ENCODE measurements at regions not wholly inside any gene's neighbourhood (a gene's known extent, or its start where the extent isn't known, plus 50 kb on each side); places are given as distances from the start of the nearest gene placed in this dataset.
"Not testable (repeated sequence)": the region's sequence is repeated elsewhere in the genome, so short reads cannot be mapped to it uniquely, and the experiment has no call there.

DNA sequence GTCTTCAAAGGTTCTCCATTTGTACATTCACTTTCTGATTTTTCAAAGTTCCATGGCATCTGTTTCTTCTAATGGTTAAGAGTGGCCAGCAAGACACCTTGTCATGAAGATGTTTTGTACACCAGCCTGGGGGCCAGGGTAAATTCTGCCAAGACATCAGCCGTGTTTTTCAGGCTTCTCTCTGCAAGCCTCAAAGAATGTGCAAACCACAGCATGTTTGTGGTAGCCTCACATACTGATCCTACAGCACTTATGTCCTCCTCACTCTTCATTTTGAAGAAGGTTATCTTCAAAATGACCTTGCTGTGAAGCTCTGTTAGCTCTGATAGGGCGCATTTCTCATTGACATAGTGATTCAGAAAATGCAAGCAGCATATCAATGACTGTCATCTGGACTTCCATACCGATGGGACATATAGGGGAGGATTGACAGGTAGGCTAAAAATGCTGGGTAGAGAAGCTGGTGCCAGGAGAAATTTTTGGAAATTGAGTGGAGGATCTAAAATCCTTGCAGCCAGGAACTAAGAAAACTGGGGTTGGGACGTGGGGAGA is 59.3 kb upstream of the SPTLC3 start (continued):
- TF ChIP-seq, protein P1, sequence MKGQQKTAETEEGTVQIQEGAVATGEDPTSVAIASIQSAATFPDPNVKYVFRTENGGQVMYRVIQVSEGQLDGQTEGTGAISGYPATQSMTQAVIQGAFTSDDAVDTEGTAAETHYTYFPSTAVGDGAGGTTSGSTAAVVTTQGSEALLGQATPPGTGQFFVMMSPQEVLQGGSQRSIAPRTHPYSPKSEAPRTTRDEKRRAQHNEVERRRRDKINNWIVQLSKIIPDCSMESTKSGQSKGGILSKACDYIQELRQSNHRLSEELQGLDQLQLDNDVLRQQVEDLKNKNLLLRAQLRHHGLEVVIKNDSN (CRISPR knock-in tag; IDR thresholded peaks at IDR 0.05) = no peak

- CTCF ChIA-PET; DNase-seq (ENCODE audit: low spot score); H3K4me3 Mint-ChIP-seq; H3K36me3 Mint-ChIP-seq; H3K4me1 Mint-ChIP-seq; H3K27ac Mint-ChIP-seq; H3K27me3 Mint-ChIP-seq (ENCODE audit: low read depth); ATAC-seq; H3K9me3 Mint-ChIP-seq; POLR2A ChIA-PET: not testable (repeated sequence)
These were observed 54.5 kb upstream of the SPTLC3 start for GRCh38 chr20:12954254-12954653.

GRCh38 chr20:12955611-12956010 is 53.2 kb upstream of the SPTLC3 start:
- H3K36me3 Mint-ChIP-seq = no peaks in the 10 kb centered on the region
- DNase-seq (ENCODE audit: low spot score) (no peak), ATAC-seq (no peak)
- POLR2A ChIA-PET = no interaction called here
- H3K9me3 Mint-ChIP-seq = peaks cover 7% of the 10 kb centered on the region; the same call in 1 of the 2 replicates
- no peaks in the 10 kb centered on the region for H3K27me3 Mint-ChIP-seq (ENCODE audit: low read depth)
- CTCF ChIA-PET = no interaction called here
- H3K4me3 Mint-ChIP-seq = no peak overlapping the region
- no peaks in the 10 kb centered on the region for H3K4me1 Mint-ChIP-seq
- no peak overlapping the region for H3K27ac Mint-ChIP-seq
- no peak for TF ChIP-seq TCF7 (CRISPR knock-in tag; IDR thresholded peaks at IDR 0.05; ENCODE audit: low read depth)
- TF ChIP-seq, protein P2, sequence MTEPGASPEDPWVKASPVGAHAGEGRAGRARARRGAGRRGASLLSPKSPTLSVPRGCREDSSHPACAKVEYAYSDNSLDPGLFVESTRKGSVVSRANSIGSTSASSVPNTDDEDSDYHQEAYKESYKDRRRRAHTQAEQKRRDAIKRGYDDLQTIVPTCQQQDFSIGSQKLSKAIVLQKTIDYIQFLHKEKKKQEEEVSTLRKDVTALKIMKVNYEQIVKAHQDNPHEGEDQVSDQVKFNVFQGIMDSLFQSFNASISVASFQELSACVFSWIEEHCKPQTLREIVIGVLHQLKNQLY (CRISPR knock-in tag; IDR thresholded peaks at IDR 0.05) = no peak
- TF ChIP-seq, protein P3, sequence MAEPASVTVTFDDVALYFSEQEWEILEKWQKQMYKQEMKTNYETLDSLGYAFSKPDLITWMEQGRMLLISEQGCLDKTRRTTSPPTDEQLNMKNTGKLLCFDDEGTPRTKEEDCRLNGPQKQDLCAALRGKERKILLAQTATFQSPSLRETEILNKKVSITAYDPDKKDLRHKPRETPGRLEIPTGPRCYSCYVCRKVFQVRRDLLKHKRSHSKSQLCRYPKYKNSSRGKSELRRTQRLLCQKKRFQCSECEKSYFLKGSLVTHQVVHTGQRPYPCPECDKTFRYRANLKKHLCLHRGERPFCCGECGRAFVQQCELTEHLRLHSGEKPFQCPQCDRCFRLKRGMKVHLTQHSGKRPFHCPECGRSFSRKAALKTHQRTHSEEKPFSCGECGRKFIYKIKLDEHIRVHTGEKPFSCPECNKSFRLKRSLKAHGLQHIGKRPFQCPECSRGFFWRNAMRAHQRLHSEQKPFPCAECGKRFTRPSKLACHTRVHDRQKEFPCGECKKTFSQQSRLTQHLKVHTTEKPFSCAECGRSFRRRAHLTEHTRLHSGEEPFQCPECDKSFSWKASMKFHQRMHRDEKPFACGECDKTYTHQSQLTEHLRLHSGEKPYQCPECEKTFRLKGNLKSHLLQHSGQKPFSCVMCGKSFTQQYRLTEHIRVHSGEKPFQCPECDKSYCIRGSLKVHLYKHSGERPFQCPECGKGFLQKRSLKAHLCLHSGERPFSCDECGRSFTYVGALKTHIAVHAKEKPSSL (CRISPR knock-in tag; conservative IDR thresholded peaks at IDR 0.05) = no peak
- no peak for TF ChIP-seq SOX15 (CRISPR knock-in tag; IDR thresholded peaks at IDR 0.05)
- TF ChIP-seq ELF4 (CRISPR knock-in tag; IDR thresholded peaks at IDR 0.05; ENCODE audit: low read depth) = no peak
- TF ChIP-seq, protein P4, sequence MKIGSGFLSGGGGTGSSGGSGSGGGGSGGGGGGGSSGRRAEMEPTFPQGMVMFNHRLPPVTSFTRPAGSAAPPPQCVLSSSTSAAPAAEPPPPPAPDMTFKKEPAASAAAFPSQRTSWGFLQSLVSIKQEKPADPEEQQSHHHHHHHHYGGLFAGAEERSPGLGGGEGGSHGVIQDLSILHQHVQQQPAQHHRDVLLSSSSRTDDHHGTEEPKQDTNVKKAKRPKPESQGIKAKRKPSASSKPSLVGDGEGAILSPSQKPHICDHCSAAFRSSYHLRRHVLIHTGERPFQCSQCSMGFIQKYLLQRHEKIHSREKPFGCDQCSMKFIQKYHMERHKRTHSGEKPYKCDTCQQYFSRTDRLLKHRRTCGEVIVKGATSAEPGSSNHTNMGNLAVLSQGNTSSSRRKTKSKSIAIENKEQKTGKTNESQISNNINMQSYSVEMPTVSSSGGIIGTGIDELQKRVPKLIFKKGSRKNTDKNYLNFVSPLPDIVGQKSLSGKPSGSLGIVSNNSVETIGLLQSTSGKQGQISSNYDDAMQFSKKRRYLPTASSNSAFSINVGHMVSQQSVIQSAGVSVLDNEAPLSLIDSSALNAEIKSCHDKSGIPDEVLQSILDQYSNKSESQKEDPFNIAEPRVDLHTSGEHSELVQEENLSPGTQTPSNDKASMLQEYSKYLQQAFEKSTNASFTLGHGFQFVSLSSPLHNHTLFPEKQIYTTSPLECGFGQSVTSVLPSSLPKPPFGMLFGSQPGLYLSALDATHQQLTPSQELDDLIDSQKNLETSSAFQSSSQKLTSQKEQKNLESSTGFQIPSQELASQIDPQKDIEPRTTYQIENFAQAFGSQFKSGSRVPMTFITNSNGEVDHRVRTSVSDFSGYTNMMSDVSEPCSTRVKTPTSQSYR (CRISPR knock-in tag; IDR thresholded peaks at IDR 0.05) = no peak
- no peak for TF ChIP-seq NFE2L1 (CRISPR knock-in tag; IDR thresholded peaks at IDR 0.05)
- TF ChIP-seq, protein P5, sequence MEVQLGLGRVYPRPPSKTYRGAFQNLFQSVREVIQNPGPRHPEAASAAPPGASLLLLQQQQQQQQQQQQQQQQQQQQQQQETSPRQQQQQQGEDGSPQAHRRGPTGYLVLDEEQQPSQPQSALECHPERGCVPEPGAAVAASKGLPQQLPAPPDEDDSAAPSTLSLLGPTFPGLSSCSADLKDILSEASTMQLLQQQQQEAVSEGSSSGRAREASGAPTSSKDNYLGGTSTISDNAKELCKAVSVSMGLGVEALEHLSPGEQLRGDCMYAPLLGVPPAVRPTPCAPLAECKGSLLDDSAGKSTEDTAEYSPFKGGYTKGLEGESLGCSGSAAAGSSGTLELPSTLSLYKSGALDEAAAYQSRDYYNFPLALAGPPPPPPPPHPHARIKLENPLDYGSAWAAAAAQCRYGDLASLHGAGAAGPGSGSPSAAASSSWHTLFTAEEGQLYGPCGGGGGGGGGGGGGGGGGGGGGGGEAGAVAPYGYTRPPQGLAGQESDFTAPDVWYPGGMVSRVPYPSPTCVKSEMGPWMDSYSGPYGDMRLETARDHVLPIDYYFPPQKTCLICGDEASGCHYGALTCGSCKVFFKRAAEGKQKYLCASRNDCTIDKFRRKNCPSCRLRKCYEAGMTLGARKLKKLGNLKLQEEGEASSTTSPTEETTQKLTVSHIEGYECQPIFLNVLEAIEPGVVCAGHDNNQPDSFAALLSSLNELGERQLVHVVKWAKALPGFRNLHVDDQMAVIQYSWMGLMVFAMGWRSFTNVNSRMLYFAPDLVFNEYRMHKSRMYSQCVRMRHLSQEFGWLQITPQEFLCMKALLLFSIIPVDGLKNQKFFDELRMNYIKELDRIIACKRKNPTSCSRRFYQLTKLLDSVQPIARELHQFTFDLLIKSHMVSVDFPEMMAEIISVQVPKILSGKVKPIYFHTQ (CRISPR knock-in tag; IDR thresholded peaks at IDR 0.05) = no peak
- TF ChIP-seq SMAD4 (CRISPR knock-in tag; IDR thresholded peaks at IDR 0.05) = no peak
- no peak for TF ChIP-seq ZNF219 (CRISPR knock-in tag; IDR thresholded peaks at IDR 0.05; ENCODE audit: borderline replicate concordance)
- no peak for TF ChIP-seq IRF2 (CRISPR knock-in tag; IDR thresholded peaks at IDR 0.05; ENCODE audit: borderline replicate concordance, low read depth)
- TF ChIP-seq NR1H2 (CRISPR knock-in tag; IDR thresholded peaks at IDR 0.05) = no peak
- no peak for TF ChIP-seq ZNF317 (CRISPR knock-in tag; IDR thresholded peaks at IDR 0.05; ENCODE audit: borderline replicate concordance, low read depth)
- no peak for TF ChIP-seq MXD4 (CRISPR knock-in tag; IDR thresholded peaks at IDR 0.05; ENCODE audit: borderline replicate concordance)
- TF ChIP-seq TEAD4 (CRISPR knock-in tag; IDR thresholded peaks at IDR 0.05) = no peak
- TF ChIP-seq E2F1 (CRISPR knock-in tag; IDR thresholded peaks at IDR 0.05) = no peak
- no peak for TF ChIP-seq RELA (CRISPR knock-in tag; IDR thresholded peaks at IDR 0.05; ENCODE audit: borderline replicate concordance)

All from WTC11 (cell line).